Upper lobe of left lung (tissue), 4 donors: ENCODE measurements at regions not wholly inside any gene's neighbourhood (a gene's known extent, or its start where the extent isn't known, plus 50 kb on each side); places are given as distances from the start of the nearest gene placed in this dataset.

Source experiments
- CTCF ChIP-seq, 6 experiments: fragments of 450-650 bp in 4 of 6; fragments of 200-600 bp in 2 of 6; sonication (generic) in 2 of 6; IDR thresholded peaks; one replicate each; pipeline ENCODE4 v1.5.1; 2016 to 2019; ENCODE audit warnings: antibody characterized with exemption in 6 of 6
- POLR2A ChIP-seq, 4 donors: fragments of 450-650 bp; IDR thresholded peaks; one replicate each; pipeline ENCODE4 v1.5.1; 2016 to 2017; ENCODE audit warnings: antibody characterized with exemption in 4 of 4, mild to moderate bottlenecking in 2 of 4
- POLR2AphosphoS5 ChIP-seq, 2 donors: sonication (generic); formaldehyde crosslinking; IDR thresholded peaks; one replicate each; pipeline ENCODE4 v1.5.1; 2017; ENCODE audit warnings: antibody characterized with exemption in 2 of 2

DNA sequence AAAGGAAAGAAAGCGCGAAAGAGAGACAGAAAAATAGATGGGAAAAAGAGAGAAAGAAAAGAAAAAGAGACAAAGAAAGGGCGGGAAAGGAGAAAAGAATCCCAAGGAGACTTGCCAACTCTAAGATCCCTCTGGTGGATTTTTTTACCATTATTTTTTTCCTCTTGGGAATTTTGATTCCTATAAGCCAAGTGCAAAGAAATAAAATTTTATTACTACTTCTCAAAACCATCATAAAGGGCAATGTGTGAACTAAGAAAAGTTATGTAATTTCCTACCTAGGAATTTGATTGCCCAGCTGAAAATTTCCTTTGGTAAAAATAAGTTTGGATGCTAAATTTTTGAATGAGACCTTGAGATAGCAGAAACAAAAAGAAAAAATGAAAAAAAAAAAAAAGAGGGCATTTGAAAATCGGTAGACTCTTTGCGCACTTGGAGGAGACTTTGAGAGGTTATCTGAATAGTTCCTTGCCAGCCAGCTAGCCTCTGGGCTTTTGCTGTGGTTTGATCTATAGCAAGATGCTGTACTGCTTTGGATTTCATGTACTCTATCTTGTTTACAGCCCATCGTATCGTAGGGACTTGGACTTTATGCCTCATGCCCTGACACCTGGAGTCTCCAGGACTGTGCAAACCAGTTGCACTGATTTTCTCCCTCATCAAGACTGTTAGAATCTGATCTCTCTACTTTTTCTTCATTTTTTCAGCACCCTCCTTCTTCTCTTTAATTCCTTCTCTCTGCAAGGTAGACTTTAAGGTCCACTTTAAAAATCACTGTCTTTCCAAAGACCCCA is 535.4 kb upstream of the MKI67 start:
- TF ChIP-seq POLR2A (IDR thresholded peaks at IDR 0.05): no peak
- no peak for TF ChIP-seq CTCF (IDR thresholded peaks at IDR 0.05)
- TF ChIP-seq POLR2AphosphoS5 (IDR thresholded peaks at IDR 0.05): no peak
